ENCODE measurements at regions not wholly inside any gene's neighbourhood (a gene's known extent, or its start where the extent isn't known, plus 50 kb on each side); places are given as distances from the start of the nearest gene placed in this dataset.
"Not testable (repeated sequence)": the region's sequence is repeated elsewhere in the genome, so short reads cannot be mapped to it uniquely, and the experiment has no call there.

DNA sequence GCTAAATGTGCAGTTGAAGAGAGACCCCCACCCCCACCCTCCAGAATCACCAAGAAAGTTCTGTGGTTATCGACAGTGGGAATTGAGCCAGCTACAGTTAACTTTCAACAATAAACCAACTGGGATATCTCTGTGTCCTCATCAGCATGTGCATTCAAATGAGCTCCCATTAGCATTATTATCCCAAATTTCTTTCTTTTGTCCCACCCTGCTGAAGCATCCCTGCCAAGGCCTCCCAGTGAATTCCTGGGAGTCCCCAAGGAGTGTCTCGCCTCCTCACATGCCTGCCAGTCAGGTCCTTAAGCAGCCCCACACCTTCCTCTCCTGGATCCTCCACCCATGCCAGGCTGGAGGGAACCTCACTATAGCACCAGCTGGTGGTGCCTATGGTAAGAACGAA lies 422.1 kb upstream of the HNRNPA3 start:
- no peak overlapping the region for H3K27ac ChIP-seq (ENCODE audit: low read depth, low read length)
- peaks cover 0 to 4% (median 0%) of the 10 kb centered on the region in 5 donors for H3K9me3 Mint-ChIP-seq
- ChIA-PET POLR2A (no interaction called here), CTCF (no interaction called here)
- H3K36me3 ChIP-seq (ENCODE audit: insufficient read depth, low read length), result no peaks in the 10 kb centered on the region
- no peaks in the 10 kb centered on the region for H3K27me3 ChIP-seq (ENCODE audit: insufficient read depth, low read length, poor library complexity, severe bottlenecking)
- no peaks in the 10 kb centered on the region for H3K4me1 ChIP-seq (ENCODE audit: insufficient read depth, low read length)
- H3K9me3 ChIP-seq (ENCODE audit: low read length), result no peaks in the 10 kb centered on the region
- no peak for DNase-seq
- H3K4me3 ChIP-seq (ENCODE audit: low read length), result no peak overlapping the region
- no peak overlapping the region for H3K4me3 Mint-ChIP-seq
- peaks cover 0 to 18% (median 0%) of the 10 kb centered on the region in 3 donors for H3K36me3 Mint-ChIP-seq
- H3K27ac Mint-ChIP-seq, result no peak overlapping the region
- H3K4me1 Mint-ChIP-seq, result no peaks in the 10 kb centered on the region
- peaks cover 22 to 54% of the 10 kb centered on the region in 2 donors for H3K27me3 Mint-ChIP-seq

DNA sequence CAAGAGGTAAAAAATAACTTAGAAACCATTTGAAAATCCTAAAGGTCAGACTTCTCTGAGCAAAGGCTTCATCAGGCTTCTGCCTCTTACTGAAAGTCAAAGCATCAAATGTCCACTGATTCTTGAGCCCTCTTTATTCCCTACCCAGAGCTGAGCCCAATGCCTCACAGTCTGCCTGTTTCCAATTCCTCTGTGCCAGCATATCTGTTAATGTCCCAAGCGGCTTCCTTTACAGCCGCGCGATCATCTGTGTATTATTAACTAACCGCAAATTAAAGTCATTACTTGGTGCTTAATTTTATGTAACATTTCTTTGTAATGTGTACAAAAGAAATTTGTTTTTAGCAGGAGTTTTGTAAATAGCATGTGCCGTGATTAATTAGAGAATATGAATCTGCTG lies 418.8 kb upstream of the HNRNPA3 start:
- ChIA-PET CTCF (no interaction called here), POLR2A (no interaction called here)
- no peaks in the 10 kb centered on the region for H3K4me1 ChIP-seq (ENCODE audit: insufficient read depth, low read length)
- no peak overlapping the region for H3K4me3 ChIP-seq (ENCODE audit: low read length)
- peaks cover 0 to 4% (median 2%) of the 10 kb centered on the region in 5 donors for H3K9me3 Mint-ChIP-seq
- no peak for DNase-seq
- no peak overlapping the region for H3K27ac ChIP-seq (ENCODE audit: low read depth, low read length)
- H3K27me3 ChIP-seq (ENCODE audit: insufficient read depth, low read length, poor library complexity, severe bottlenecking), result no peaks in the 10 kb centered on the region
- no peak overlapping the region for H3K4me3 Mint-ChIP-seq
- H3K36me3 ChIP-seq (ENCODE audit: insufficient read depth, low read length), result no peaks in the 10 kb centered on the region
- no peak overlapping the region for H3K27ac Mint-ChIP-seq
- H3K27me3 Mint-ChIP-seq, result peaks cover 19 to 48% of the 10 kb centered on the region in 2 donors
- H3K4me1 Mint-ChIP-seq, result no peaks in the 10 kb centered on the region
- H3K9me3 ChIP-seq (ENCODE audit: low read length), result no peaks in the 10 kb centered on the region
- peaks cover 0 to 16% (median 2%) of the 10 kb centered on the region in 3 donors for H3K36me3 Mint-ChIP-seq

DNA sequence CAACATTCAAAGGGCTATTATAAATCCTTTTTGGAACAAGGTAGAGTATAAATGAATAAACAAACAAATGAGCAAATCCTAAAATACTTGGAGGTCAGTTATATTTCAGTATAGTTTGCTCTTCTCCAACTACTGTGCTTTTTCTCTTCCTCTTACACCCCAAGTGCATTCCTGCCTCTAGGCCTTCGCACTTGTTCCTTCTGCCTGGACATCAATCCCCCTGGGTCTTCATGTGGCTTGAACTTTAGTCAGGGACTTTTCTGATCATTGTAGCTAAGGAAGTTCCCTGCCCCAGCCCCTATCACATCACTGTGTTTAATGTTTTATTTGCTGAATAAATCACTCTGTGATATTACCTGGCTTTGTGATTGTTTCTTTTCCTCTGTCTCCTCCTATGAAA lies 418.2 kb upstream of the HNRNPA3 start:
- Mint-ChIP-seq H3K27me3 (peaks cover 15 to 47% of the 10 kb centered on the region in 2 donors), H3K36me3 (peaks cover 0 to 16% (median 2%) of the 10 kb centered on the region in 3 donors), H3K4me1 (no peaks in the 10 kb centered on the region), H3K27ac (no peak overlapping the region), H3K4me3 (no peak overlapping the region), H3K9me3 (peaks cover 0 to 4% (median 2%) of the 10 kb centered on the region in 5 donors)
- Histone ChIP-seq H3K4me3 (ENCODE audit: low read length) (no peak overlapping the region), H3K27me3 (ENCODE audit: insufficient read depth, low read length, poor library complexity, severe bottlenecking) (no peaks in the 10 kb centered on the region), H3K36me3 (ENCODE audit: insufficient read depth, low read length) (no peaks in the 10 kb centered on the region), H3K9me3 (ENCODE audit: low read length) (no peaks in the 10 kb centered on the region), H3K4me1 (ENCODE audit: insufficient read depth, low read length) (no peaks in the 10 kb centered on the region), H3K27ac (ENCODE audit: low read depth, low read length) (no peak overlapping the region)
- ChIA-PET CTCF (no interaction called here), POLR2A (no interaction called here)
- no peak for DNase-seq

DNA sequence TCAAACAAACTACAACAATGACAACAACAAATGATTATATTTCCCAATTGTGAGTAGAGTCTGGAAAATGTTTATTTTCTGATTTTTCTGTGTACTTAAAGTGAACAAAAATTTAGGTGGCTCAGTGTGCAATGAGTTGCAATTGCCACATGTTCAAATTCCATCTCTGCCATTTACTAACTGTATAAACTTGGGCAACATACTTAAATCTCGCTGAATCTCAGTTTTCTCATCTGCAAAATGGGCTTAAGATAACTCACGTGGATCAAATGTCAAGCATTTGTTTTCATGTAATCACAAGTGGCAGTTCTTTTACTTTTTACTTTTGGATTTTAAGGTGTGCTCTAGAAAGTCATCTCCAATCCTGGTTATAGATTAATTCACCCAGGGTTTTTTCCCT lies 416.8 kb upstream of the HNRNPA3 start:
- Mint-ChIP-seq H3K27me3 (peaks cover 16 to 43% of the 10 kb centered on the region in 2 donors), H3K4me3 (no peak overlapping the region), H3K27ac (no peak overlapping the region), H3K36me3 (peaks cover 0 to 16% (median 2%) of the 10 kb centered on the region in 3 donors), H3K9me3 (peaks cover 0 to 4% (median 2%) of the 10 kb centered on the region in 5 donors), H3K4me1 (no peaks in the 10 kb centered on the region)
- Histone ChIP-seq H3K27me3 (ENCODE audit: insufficient read depth, low read length, poor library complexity, severe bottlenecking) (no peaks in the 10 kb centered on the region), H3K36me3 (ENCODE audit: insufficient read depth, low read length) (no peaks in the 10 kb centered on the region), H3K27ac (ENCODE audit: low read depth, low read length) (no peak overlapping the region), H3K4me1 (ENCODE audit: insufficient read depth, low read length) (no peaks in the 10 kb centered on the region), H3K9me3 (ENCODE audit: low read length) (no peaks in the 10 kb centered on the region), H3K4me3 (ENCODE audit: low read length) (no peak overlapping the region)
- ChIA-PET POLR2A (no interaction called here), CTCF (no interaction called here)
- no peak for DNase-seq

DNA sequence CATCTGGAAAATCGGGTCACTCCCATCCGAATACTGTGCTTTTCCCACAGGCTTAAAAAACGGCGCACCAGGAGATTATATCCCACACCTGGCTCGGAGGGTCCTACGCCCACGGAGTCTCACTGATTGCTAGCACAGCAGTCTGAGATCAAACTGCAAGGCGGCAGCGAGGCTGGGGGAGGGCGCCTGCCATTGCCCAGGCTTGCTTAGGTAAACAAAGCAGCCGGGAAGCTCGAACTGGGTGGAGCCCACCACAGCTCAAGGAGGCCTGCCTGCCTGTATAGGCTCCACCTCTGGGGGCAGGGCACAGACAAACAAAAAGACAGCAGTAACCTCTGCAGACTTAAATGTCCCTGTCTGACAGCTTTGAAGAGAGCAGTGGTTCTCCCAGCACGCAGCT lies 415.9 kb upstream of the HNRNPA3 start:
- Mint-ChIP-seq H3K36me3 (peaks cover 0 to 16% (median 2%) of the 10 kb centered on the region in 3 donors), H3K27me3 (peaks cover 14 to 34% of the 10 kb centered on the region in 2 donors)
- CTCF ChIA-PET; H3K27me3 ChIP-seq (ENCODE audit: insufficient read depth, low read length, poor library complexity, severe bottlenecking); H3K4me1 ChIP-seq (ENCODE audit: insufficient read depth, low read length); H3K4me1 Mint-ChIP-seq; H3K4me3 Mint-ChIP-seq; H3K4me3 ChIP-seq (ENCODE audit: low read length); H3K27ac ChIP-seq (ENCODE audit: low read depth, low read length); DNase-seq; H3K27ac Mint-ChIP-seq; H3K9me3 ChIP-seq (ENCODE audit: low read length); H3K9me3 Mint-ChIP-seq; H3K36me3 ChIP-seq (ENCODE audit: insufficient read depth, low read length); POLR2A ChIA-PET: not testable (repeated sequence)

DNA sequence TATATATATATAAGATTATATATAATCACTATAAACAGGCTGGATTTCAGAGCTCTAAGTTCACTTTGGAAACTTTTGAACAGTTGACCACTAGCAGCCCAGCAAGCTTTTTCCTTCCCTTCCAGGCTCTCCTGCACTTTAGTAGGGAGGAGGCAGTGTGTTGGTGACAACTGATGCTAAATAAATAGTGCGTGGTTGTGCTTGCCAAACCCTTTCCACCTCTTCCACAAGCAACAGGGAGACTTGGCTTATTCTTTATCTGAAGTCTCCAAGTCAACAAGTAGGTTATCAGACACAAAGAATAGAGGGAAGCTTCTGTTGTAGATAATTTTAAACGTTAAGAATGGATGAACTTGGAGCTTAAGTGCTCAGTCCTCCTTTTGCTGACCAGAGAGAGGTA lies 408.2 kb upstream of the HNRNPA3 start:
- Histone ChIP-seq H3K27me3 (ENCODE audit: insufficient read depth, low read length, poor library complexity, severe bottlenecking) (no peaks in the 10 kb centered on the region), H3K4me1 (ENCODE audit: insufficient read depth, low read length) (no peaks in the 10 kb centered on the region), H3K27ac (ENCODE audit: low read depth, low read length) (no peak overlapping the region), H3K4me3 (ENCODE audit: low read length) (no peak overlapping the region), H3K9me3 (ENCODE audit: low read length) (no peaks in the 10 kb centered on the region), H3K36me3 (ENCODE audit: insufficient read depth, low read length) (no peaks in the 10 kb centered on the region)
- DNase-seq, result no peak
- H3K4me1 Mint-ChIP-seq, result no peaks in the 10 kb centered on the region
- no peak overlapping the region for H3K27ac Mint-ChIP-seq
- no peak overlapping the region for H3K4me3 Mint-ChIP-seq
- peaks cover 0 to 1% of the 10 kb centered on the region in 2 donors for H3K27me3 Mint-ChIP-seq
- no peaks in the 10 kb centered on the region for H3K9me3 Mint-ChIP-seq
- H3K36me3 Mint-ChIP-seq, result no peaks in the 10 kb centered on the region
- CTCF ChIA-PET, result interaction anchor here (1.0 to 1.2 kb wide), 2 partner anchors 10 kb away, joined by 3 to 6 read pairs; no protein-coding TSS in a partner anchor
- POLR2A ChIA-PET, result no interaction called here

DNA sequence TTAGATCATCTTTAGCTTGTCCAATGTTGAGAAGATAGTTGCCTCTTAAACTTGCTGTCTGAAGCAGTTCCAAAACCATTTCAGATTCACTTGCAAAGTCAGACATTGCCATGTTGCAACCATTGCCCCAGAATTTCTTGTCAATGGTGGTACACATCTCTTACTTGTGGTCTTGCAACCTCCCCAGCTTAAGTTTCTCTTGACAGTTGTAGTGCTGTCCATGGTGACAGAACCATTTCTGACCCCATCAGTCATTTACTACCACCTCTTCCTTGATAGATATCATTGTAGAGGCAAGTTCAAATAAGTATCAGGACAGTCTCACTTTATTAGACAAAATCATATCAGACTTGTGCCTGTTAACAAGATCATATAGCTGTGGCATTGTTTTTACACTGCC lies 407.2 kb upstream of the HNRNPA3 start:
- Histone ChIP-seq H3K4me1 (ENCODE audit: insufficient read depth, low read length) (no peaks in the 10 kb centered on the region), H3K36me3 (ENCODE audit: insufficient read depth, low read length) (no peaks in the 10 kb centered on the region), H3K27ac (ENCODE audit: low read depth, low read length) (no peak overlapping the region), H3K27me3 (ENCODE audit: insufficient read depth, low read length, poor library complexity, severe bottlenecking) (no peaks in the 10 kb centered on the region), H3K9me3 (ENCODE audit: low read length) (no peaks in the 10 kb centered on the region), H3K4me3 (ENCODE audit: low read length) (no peak overlapping the region)
- Mint-ChIP-seq H3K4me1 (no peaks in the 10 kb centered on the region), H3K9me3 (no peaks in the 10 kb centered on the region), H3K27me3 (peaks cover 0 to 1% of the 10 kb centered on the region in 2 donors), H3K36me3 (no peaks in the 10 kb centered on the region), H3K27ac (no peak overlapping the region), H3K4me3 (no peak overlapping the region)
- CTCF ChIA-PET, result interaction anchor here (1.2 kb wide), 1 partner anchor 9 kb away, joined by 6 read pairs; no protein-coding TSS in a partner anchor
- no peak for DNase-seq
- POLR2A ChIA-PET, result no interaction called here

DNA sequence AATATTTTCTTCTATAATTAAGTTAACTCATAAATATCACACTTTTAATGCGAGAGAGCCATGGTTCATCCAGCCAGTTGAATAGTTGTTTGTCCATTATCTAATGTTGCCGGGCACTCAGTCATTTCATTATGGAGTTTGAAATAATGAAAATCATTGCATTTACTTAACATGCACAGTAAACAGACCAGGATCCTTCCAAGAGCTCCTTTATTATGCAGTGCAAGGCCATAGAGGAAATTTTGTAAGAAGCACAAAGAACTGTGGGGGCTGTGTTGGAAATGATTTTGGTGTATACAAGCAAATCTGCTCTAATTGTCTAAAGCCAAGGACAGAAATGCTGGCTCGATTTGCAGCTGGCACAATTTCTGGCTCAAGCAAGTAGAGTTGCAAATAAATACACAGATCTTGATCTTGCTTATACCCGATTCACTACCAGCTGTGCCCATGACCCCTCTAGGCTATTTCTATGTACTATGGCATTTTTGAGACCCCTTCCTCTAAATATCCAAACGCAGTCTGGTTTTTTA lies 400.3 kb upstream of the HNRNPA3 start:
- H3K36me3 ChIP-seq (ENCODE audit: insufficient read depth, low read length), result no peaks in the 10 kb centered on the region
- POLR2A ChIA-PET, result no interaction called here
- CTCF ChIA-PET, result interaction anchor here (1.0 to 3.6 kb wide), 2 partner anchors 15 to 160 kb away, joined by 3 to 16 read pairs; no protein-coding TSS in a partner anchor
- no peak overlapping the region for H3K4me3 ChIP-seq (ENCODE audit: low read length)
- H3K4me1 ChIP-seq (ENCODE audit: insufficient read depth, low read length), result no peaks in the 10 kb centered on the region
- no peak for DNase-seq
- H3K27ac ChIP-seq (ENCODE audit: low read depth, low read length), result no peak overlapping the region
- no peaks in the 10 kb centered on the region for H3K9me3 Mint-ChIP-seq
- H3K27me3 ChIP-seq (ENCODE audit: insufficient read depth, low read length, poor library complexity, severe bottlenecking), result no peaks in the 10 kb centered on the region
- H3K27ac Mint-ChIP-seq, result no peak overlapping the region
- H3K4me3 Mint-ChIP-seq, result no peak overlapping the region
- peaks cover 0 to 3% of the 10 kb centered on the region in 2 donors for H3K27me3 Mint-ChIP-seq
- peaks cover 3 to 11% (median 8%) of the 10 kb centered on the region in 3 donors for H3K4me1 Mint-ChIP-seq
- H3K9me3 ChIP-seq (ENCODE audit: low read length), result no peaks in the 10 kb centered on the region
- H3K36me3 Mint-ChIP-seq, result no peaks in the 10 kb centered on the region
